IMR-90 (cell line): ENCODE measurements at regions not wholly inside any gene's neighbourhood (a gene's known extent, or its start where the extent isn't known, plus 50 kb on each side); places are given as distances from the start of the nearest gene placed in this dataset.
A peak's percentile ranks its signal among the peaks of the same experiment; 100 is the strongest.
"Not testable (repeated sequence)": the region's sequence is repeated elsewhere in the genome, so short reads cannot be mapped to it uniquely, and the experiment has no call there.

Experiments used
- ATAC-seq: fragments of 200-7000 bp; cut with Tn5 transposase; 2 replicates; pipeline ENCODE4 v1.9.1; 2020; ENCODE audit warnings: low read depth, mild to moderate bottlenecking, moderate library complexity
- BruUV-seq: library from RNA; stranded (reverse); fragments of 400-500 nt; replicated peaks from 2 replicates; lab custom pipeline; 2021; lab: Mats Ljungman, UMichigan
- CTCF ChIA-PET: fragments of 300-600 bp; formaldehyde crosslinking; extraction: SDS; loops from one replicate; lab custom pipeline; 2021; ENCODE audit warnings: antibody characterized with exemption; lab: Yijun Ruan, JAX
- POLR2A ChIA-PET: fragments of 300-600 bp; sonication (Branson Sonifier 250); formaldehyde crosslinking; loops from one replicate; lab custom pipeline; 2022; ENCODE audit warnings: antibody characterized with exemption; ENCODE audit not compliant: unreplicated experiment; lab: Charles Lee
- DNase-seq: peaks from one replicate; pipeline ENCODE4 v3.0.0; 2013
- H2AFZ ChIP-seq: replicated peaks from 2 replicates; pipeline ENCODE3; 2013; ENCODE audit warnings: low read length, mild to moderate bottlenecking; ENCODE audit not compliant: poor library complexity
- H2AK5ac ChIP-seq: 2 replicates; pipeline ENCODE4 v1.6.1; 2013; ENCODE audit warnings: low read depth, low read length, inconsistent platforms
- H2AK9ac ChIP-seq: replicated peaks from 2 replicates; pipeline ENCODE3; 2013; ENCODE audit warnings: mild to moderate bottlenecking, low read depth, low read length, moderate library complexity; ENCODE audit not compliant: poor library complexity
- H2BK120ac ChIP-seq: 2 replicates; pipeline ENCODE4 v1.6.1; 2013; ENCODE audit warnings: low read depth, low read length, inconsistent platforms
- H2BK15ac ChIP-seq: 3 replicates; pipeline ENCODE4 v1.6.1; 2013; ENCODE audit warnings: low read depth, low read length, inconsistent platforms
- H2BK20ac ChIP-seq: 2 replicates; pipeline ENCODE4 v1.6.1; 2013; ENCODE audit warnings: low read depth, mild to moderate bottlenecking, inconsistent platforms, low read length, moderate library complexity
- H2BK5ac ChIP-seq: 2 replicates; pipeline ENCODE4 v1.6.1; 2013; ENCODE audit warnings: mild to moderate bottlenecking, low read depth, low read length, inconsistent platforms; ENCODE audit not compliant: poor library complexity, severe bottlenecking
- H3K14ac ChIP-seq: replicated peaks from 2 replicates; pipeline ENCODE4 v1.6.1; 2013; ENCODE audit warnings: low read depth, low read length, inconsistent platforms
- H3K18ac ChIP-seq: 2 replicates; pipeline ENCODE4 v1.6.1; 2013; ENCODE audit warnings: low read depth, low read length, control low read depth
- H3K23ac ChIP-seq: 2 replicates; pipeline ENCODE4 v1.6.1; 2013; ENCODE audit warnings: low read depth, low read length, inconsistent platforms
- H3K27ac ChIP-seq: 2 replicates; pipeline ENCODE4 v1.5.1; 2013; ENCODE audit warnings: mild to moderate bottlenecking, control low read depth, low read length; ENCODE audit not compliant: insufficient read depth
- H3K27me3 ChIP-seq: 2 replicates; pipeline ENCODE4 v1.6.1; 2013; ENCODE audit warnings: low read length; ENCODE audit not compliant: control insufficient read depth, insufficient read depth
- H3K36me3 ChIP-seq: 2 replicates; pipeline ENCODE4 v1.6.1; 2013; ENCODE audit warnings: low read length, mixed read lengths; ENCODE audit not compliant: control insufficient read depth, insufficient read depth
- H3K4ac ChIP-seq: 2 replicates; pipeline ENCODE4 v1.6.1; 2013; ENCODE audit warnings: low read depth, low read length, inconsistent platforms
- H3K4me1 ChIP-seq: 2 replicates; pipeline ENCODE4 v1.6.1; 2013; ENCODE audit warnings: low read length, mixed read lengths; ENCODE audit not compliant: control insufficient read depth, insufficient read depth
- H3K4me2 ChIP-seq: 2 replicates; pipeline ENCODE4 v1.6.1; 2013; ENCODE audit warnings: low read depth, mild to moderate bottlenecking, control low read depth, low read length, moderate library complexity
- H3K4me3 ChIP-seq: 2 replicates; pipeline ENCODE4 v1.5.1; 2013; ENCODE audit warnings: low read depth, mild to moderate bottlenecking, control low read depth, low read length, moderate library complexity; ENCODE audit not compliant: insufficient read depth
- H3K56ac ChIP-seq: 2 replicates; pipeline ENCODE4 v1.6.1; 2013; ENCODE audit warnings: low read length, inconsistent platforms; ENCODE audit not compliant: insufficient read depth; ENCODE audit errors: extremely low read depth
- H3K79me1 ChIP-seq, 2 experiments: 2 replicates each; pipeline ENCODE4 v1.6.1; 2013; ENCODE audit warnings: low read length in 2 of 2, inconsistent platforms in 1 of 2, low read depth in 1 of 2
- H3K9ac ChIP-seq: 2 replicates; pipeline ENCODE4 v1.6.1; 2013; ENCODE audit warnings: low read depth, low read length, control low read depth
- H3K9me1 ChIP-seq: 2 replicates; pipeline ENCODE4 v1.6.1; 2013; ENCODE audit warnings: low read length, inconsistent platforms; ENCODE audit not compliant: insufficient read depth
- H3K9me3 ChIP-seq: 2 replicates; pipeline ENCODE4 v1.6.1; 2013; ENCODE audit warnings: low read length; ENCODE audit not compliant: control insufficient read depth, insufficient read depth
- H4K20me1 ChIP-seq: 2 replicates; pipeline ENCODE4 v1.6.1; 2013; ENCODE audit warnings: low read length, inconsistent platforms; ENCODE audit not compliant: insufficient read depth
- H4K5ac ChIP-seq: 2 replicates; pipeline ENCODE4 v1.6.1; 2013; ENCODE audit warnings: mild to moderate bottlenecking, low read depth, low read length, control low read depth
- H4K8ac ChIP-seq, 2 experiments: 2 replicates each; pipeline ENCODE4 v1.6.1; 2013; ENCODE audit warnings: low read depth in 2 of 2, low read length in 2 of 2, control low read depth in 1 of 2, inconsistent platforms in 1 of 2
- H4K91ac ChIP-seq: 2 replicates; pipeline ENCODE4 v1.6.1; 2013; ENCODE audit warnings: low read depth, low read length, inconsistent platforms; ENCODE audit not compliant: insufficient read depth
- WGBS, 2 experiments: methylation state at CpG; one replicate each; pipeline versions ENCODE4 v1.1.5 to v1.1.7; 2013; ENCODE audit warnings: missing lambda C conversion rate in 2 of 2; ENCODE audit not compliant: insufficient read length in 1 of 2; ENCODE audit errors: extremely low coverage in 2 of 2; 5-methylcytosine and 5-hydroxymethylcytosine counted together
- dilution Hi-C: fragments of 300-500 bp; cut with HindIII; formaldehyde crosslinking; loops from one replicate; pipeline ENCODE4 v1.14.3; 2018; ENCODE audit warnings: low sequenced_read_pairs; ENCODE audit not compliant: unreplicated experiment
- in situ Hi-C: fragments of 300-500 bp; cut with MboI; formaldehyde crosslinking; loops from 3 replicates; pipeline ENCODE4 v1.14.3; 2019; ENCODE audit warnings: low sequenced_read_pairs, inconsistent platforms, mixed read lengths
- intact Hi-C: fragments of 100-400 bp; cut with micrococcal nuclease; formaldehyde crosslinking; loops from 2 replicates; pipeline ENCODE4 v1.10.0; 2022

DNA sequence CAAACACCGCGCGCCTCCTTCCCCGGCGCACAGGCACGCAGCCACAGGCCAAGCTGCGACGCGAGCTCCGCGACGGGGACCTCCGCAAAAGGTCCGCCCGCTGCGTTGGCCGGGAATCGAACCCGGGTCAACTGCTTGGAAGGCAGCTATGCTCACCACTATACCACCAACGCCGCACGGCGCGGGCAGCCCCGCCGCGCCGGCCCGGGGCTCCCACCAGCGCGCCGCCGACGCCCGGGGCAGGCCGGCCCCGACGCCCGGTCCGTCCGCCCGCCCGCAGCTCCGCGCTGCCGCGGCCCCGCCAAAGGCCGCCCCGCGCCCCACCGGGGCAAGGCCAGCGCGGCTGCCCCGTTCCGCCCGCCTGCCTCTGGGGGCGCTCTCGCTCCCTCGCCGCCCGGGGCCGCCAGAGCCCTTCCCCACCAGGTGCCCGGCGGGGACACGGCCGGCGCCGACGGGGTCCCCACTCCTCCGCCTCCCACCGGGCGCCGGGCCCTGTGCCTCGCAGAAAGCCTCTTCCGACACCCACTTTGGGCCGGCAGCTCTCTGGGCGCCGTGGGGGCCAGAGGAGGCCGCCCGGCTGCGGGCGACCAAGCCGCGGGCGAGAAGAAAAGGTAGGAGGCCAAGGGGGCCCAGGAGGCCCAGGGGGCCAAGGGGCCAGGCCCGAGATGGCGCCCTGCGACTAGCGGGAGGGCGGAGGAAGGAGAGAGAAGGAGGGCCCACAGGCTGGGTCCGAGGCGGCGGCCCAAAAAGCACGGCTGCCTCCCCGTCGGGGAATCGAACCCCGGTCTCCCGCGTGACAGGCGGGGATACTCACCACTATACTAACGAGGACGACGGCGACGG lies 50.2 kb upstream of the FCGR2A start:
- H4K91ac ChIP-seq, H3K27ac ChIP-seq, H4K5ac ChIP-seq, H3K18ac ChIP-seq, H2BK120ac ChIP-seq, H3K23ac ChIP-seq, H3K9ac ChIP-seq, H3K9me1 ChIP-seq, H3K56ac ChIP-seq, in situ Hi-C loops, H2AFZ ChIP-seq, CTCF ChIA-PET, H3K4me2 ChIP-seq, H2AK5ac ChIP-seq, H3K4ac ChIP-seq, H3K4me3 ChIP-seq, H3K36me3 ChIP-seq, BruUV-seq, DNase-seq, H3K14ac ChIP-seq, intact Hi-C loops, H3K9me3 ChIP-seq, H4K20me1 ChIP-seq, H4K8ac ChIP-seq, H3K4me1 ChIP-seq, POLR2A ChIA-PET, H2BK5ac ChIP-seq, H2BK15ac ChIP-seq, H3K79me1 ChIP-seq, H2AK9ac ChIP-seq, dilution Hi-C loops, H2BK20ac ChIP-seq, H3K27me3 ChIP-seq: not testable (repeated sequence)
- ATAC-seq = peak; percentile 59
- WGBS, 2 experiments = no CpG with 5 or more reads among the region's 107 CpGs

GRCh38 chr1:161453950-161454864 lies 51.0 kb upstream of the FCGR2A start:
- H3K9me3 ChIP-seq, intact Hi-C loops, H3K18ac ChIP-seq, H2AFZ ChIP-seq, dilution Hi-C loops, H3K4me2 ChIP-seq, H3K4ac ChIP-seq, H2BK120ac ChIP-seq, in situ Hi-C loops, H2BK15ac ChIP-seq, H2AK9ac ChIP-seq, H3K27me3 ChIP-seq, H3K36me3 ChIP-seq, H3K27ac ChIP-seq, H3K79me1 ChIP-seq, CTCF ChIA-PET, H3K23ac ChIP-seq, H3K9ac ChIP-seq, H4K91ac ChIP-seq, H4K8ac ChIP-seq, H2BK20ac ChIP-seq, H3K9me1 ChIP-seq, BruUV-seq, POLR2A ChIA-PET, H4K20me1 ChIP-seq, H2AK5ac ChIP-seq, H3K4me1 ChIP-seq, H3K14ac ChIP-seq, H3K4me3 ChIP-seq, H3K56ac ChIP-seq, H4K5ac ChIP-seq, DNase-seq, H2BK5ac ChIP-seq: not testable (repeated sequence)
- 49% methylated on average over 5 of the region's 67 CpGs; no CpG with 5 or more reads in 1 of the 2 experiments for WGBS, 2 experiments
- ATAC-seq = peak; percentile 84
